ENCODE measurements at regions not wholly inside any gene's neighbourhood (a gene's known extent, or its start where the extent isn't known, plus 50 kb on each side); places are given as distances from the start of the nearest gene placed in this dataset.

DNA sequence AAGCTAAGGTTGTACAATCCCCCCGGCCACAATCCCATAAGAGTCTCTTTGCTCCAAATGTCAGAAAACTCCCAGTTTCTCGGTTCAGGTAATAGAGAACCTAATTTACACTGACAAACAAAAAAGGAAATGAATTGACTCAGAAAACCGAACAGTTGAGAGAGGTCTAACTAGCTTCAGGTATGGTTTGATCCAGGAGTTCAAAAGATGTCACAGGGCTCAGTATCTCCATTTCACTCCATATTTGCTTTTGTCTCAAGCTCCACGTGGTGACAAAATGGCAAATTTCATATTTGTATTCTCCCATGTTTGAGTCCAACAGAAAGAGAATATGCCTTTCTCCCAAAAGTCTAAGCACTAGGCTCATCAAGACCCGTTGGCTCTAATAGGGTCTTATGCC is 117.4 kb downstream of the AXIN2 start:
- H3K4me2 ChIP-seq (ENCODE audit: extremely low read depth, insufficient read depth, low read length) = no peak overlapping the region
- TF ChIP-seq, protein P1, sequence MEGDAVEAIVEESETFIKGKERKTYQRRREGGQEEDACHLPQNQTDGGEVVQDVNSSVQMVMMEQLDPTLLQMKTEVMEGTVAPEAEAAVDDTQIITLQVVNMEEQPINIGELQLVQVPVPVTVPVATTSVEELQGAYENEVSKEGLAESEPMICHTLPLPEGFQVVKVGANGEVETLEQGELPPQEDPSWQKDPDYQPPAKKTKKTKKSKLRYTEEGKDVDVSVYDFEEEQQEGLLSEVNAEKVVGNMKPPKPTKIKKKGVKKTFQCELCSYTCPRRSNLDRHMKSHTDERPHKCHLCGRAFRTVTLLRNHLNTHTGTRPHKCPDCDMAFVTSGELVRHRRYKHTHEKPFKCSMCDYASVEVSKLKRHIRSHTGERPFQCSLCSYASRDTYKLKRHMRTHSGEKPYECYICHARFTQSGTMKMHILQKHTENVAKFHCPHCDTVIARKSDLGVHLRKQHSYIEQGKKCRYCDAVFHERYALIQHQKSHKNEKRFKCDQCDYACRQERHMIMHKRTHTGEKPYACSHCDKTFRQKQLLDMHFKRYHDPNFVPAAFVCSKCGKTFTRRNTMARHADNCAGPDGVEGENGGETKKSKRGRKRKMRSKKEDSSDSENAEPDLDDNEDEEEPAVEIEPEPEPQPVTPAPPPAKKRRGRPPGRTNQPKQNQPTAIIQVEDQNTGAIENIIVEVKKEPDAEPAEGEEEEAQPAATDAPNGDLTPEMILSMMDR (conservative IDR thresholded peaks at IDR 0.05 in 1 of 2, IDR thresholded peaks at IDR 0.05 in 1 of 2; ENCODE audit: low read depth in 1 of 2, low read length in 2 of 2) = no peak

DNA sequence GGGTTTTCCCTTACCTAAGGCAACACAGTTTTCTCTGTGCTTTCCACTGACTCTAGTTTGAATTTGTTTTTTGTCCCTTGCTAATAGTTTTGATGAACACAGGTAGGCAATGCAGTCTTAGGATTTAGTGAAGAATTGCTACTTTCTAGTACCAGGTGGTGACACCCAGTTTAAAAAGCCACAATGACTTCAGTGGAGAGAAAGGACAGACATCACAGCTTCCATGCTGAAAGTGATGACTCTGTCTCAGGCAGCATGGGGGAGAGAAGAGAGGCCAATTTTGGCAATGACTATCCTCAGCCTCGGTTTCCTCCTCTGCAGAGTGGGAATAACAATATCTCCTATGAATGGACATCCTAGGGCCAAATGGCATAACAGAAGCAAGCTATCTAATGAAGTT is 118.8 kb downstream of the AXIN2 start:
- no peak overlapping the region for H3K9ac ChIP-seq (ENCODE audit: insufficient read depth, low read length)
- H3K36me3 ChIP-seq (ENCODE audit: control insufficient read depth, insufficient read depth, low read length) = no peaks in the 10 kb centered on the region
- no peak for DNase-seq (ENCODE audit: low read depth in 2 of 2)
- H3K27ac ChIP-seq (ENCODE audit: insufficient read depth, low read length) = no peak overlapping the region
- H3K79me2 ChIP-seq (ENCODE audit: control insufficient read depth, insufficient read depth, low read length) = no peaks in the 10 kb centered on the region
- H3K4me3 ChIP-seq (replicated peaks in 1 of 4; ENCODE audit: control extremely low read depth in 1 of 4, insufficient read depth in 1 of 4, low read depth in 3 of 4, low read length in 4 of 4) = no peak overlapping the region
- H3K9me3 ChIP-seq (ENCODE audit: control insufficient read depth, insufficient read depth, low read depth, low read length) = no peaks in the 10 kb centered on the region
- H4K20me1 ChIP-seq (ENCODE audit: control insufficient read depth, extremely low read depth, insufficient read depth, low read length) = no peaks in the 10 kb centered on the region
- no peaks in the 10 kb centered on the region for H3K4me1 ChIP-seq (ENCODE audit: control insufficient read depth, extremely low read depth, insufficient read depth, low read length)
- no peak overlapping the region for H2AFZ ChIP-seq (ENCODE audit: low read length)
- H3K4me2 ChIP-seq (ENCODE audit: extremely low read depth, insufficient read depth, low read length) = no peak overlapping the region
- H3K27me3 ChIP-seq (ENCODE audit: control insufficient read depth, insufficient read depth, low read length) = peaks cover 9% of the 10 kb centered on the region
- TF ChIP-seq, protein P1 (conservative IDR thresholded peaks at IDR 0.05 in 1 of 2, IDR thresholded peaks at IDR 0.05 in 1 of 2; ENCODE audit: low read depth in 1 of 2, low read length in 2 of 2) = no peak
- TF ChIP-seq EZH2 (IDR thresholded peaks at IDR 0.05; ENCODE audit: low read length, missing control alignments) = no peak

More for the DNA sequence above, 117.4 kb downstream of the AXIN2 start:
- Histone ChIP-seq H3K9ac (ENCODE audit: insufficient read depth, low read length) (no peak overlapping the region), H2AFZ (ENCODE audit: low read length) (no peak overlapping the region), H3K4me1 (ENCODE audit: control insufficient read depth, extremely low read depth, insufficient read depth, low read length) (no peaks in the 10 kb centered on the region), H3K79me2 (ENCODE audit: control insufficient read depth, insufficient read depth, low read length) (no peaks in the 10 kb centered on the region), H3K27me3 (ENCODE audit: control insufficient read depth, insufficient read depth, low read length) (peaks cover 9% of the 10 kb centered on the region), H3K4me3 (replicated peaks in 1 of 4; ENCODE audit: control extremely low read depth in 1 of 4, insufficient read depth in 1 of 4, low read depth in 3 of 4, low read length in 4 of 4) (no peak overlapping the region), H3K36me3 (ENCODE audit: control insufficient read depth, insufficient read depth, low read length) (no peaks in the 10 kb centered on the region), H3K27ac (ENCODE audit: insufficient read depth, low read length) (no peak overlapping the region), H3K9me3 (ENCODE audit: control insufficient read depth, insufficient read depth, low read depth, low read length) (no peaks in the 10 kb centered on the region), H4K20me1 (ENCODE audit: control insufficient read depth, extremely low read depth, insufficient read depth, low read length) (no peaks in the 10 kb centered on the region)
- no peak for DNase-seq (ENCODE audit: low read depth in 2 of 2)

DNA sequence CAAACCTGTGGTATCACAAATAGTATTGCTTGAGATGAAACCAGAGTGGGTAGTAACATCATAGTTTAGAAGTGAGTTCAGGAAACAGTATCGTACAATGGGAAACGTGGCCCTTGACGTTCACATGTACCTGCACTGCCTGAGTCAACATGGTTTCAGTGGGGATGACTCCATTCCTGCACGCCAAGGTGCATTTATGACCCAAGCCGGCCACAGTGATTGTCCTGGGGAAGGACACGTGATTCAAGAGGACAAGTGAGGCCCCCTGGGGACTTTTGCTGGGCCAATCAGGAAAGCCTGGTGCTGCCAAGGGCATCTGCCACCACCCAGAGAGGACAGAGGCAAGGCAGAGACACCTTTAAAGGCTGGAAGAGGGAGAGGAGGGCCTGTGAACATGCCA is 119.2 kb downstream of the AXIN2 start:
- no peak overlapping the region for H3K4me2 ChIP-seq (ENCODE audit: extremely low read depth, insufficient read depth, low read length)
- H2AFZ ChIP-seq (ENCODE audit: low read length) = no peak overlapping the region
- H3K9me3 ChIP-seq (ENCODE audit: control insufficient read depth, insufficient read depth, low read depth, low read length) = no peaks in the 10 kb centered on the region
- H4K20me1 ChIP-seq (ENCODE audit: control insufficient read depth, extremely low read depth, insufficient read depth, low read length) = no peaks in the 10 kb centered on the region
- H3K9ac ChIP-seq (ENCODE audit: insufficient read depth, low read length) = no peak overlapping the region
- H3K27me3 ChIP-seq (ENCODE audit: control insufficient read depth, insufficient read depth, low read length) = peaks cover 9% of the 10 kb centered on the region
- H3K4me3 ChIP-seq (replicated peaks in 1 of 4; ENCODE audit: control extremely low read depth in 1 of 4, insufficient read depth in 1 of 4, low read depth in 3 of 4, low read length in 4 of 4) = no peak overlapping the region
- H3K4me1 ChIP-seq (ENCODE audit: control insufficient read depth, extremely low read depth, insufficient read depth, low read length) = no peaks in the 10 kb centered on the region
- no peak overlapping the region for H3K27ac ChIP-seq (ENCODE audit: insufficient read depth, low read length)
- no peak for DNase-seq (ENCODE audit: low read depth in 2 of 2)
- TF ChIP-seq, protein P1 (conservative IDR thresholded peaks at IDR 0.05 in 1 of 2, IDR thresholded peaks at IDR 0.05 in 1 of 2; ENCODE audit: low read depth in 1 of 2, low read length in 2 of 2) = no peak
- no peak for TF ChIP-seq EZH2 (IDR thresholded peaks at IDR 0.05; ENCODE audit: low read length, missing control alignments)
- H3K79me2 ChIP-seq (ENCODE audit: control insufficient read depth, insufficient read depth, low read length) = no peaks in the 10 kb centered on the region
- H3K36me3 ChIP-seq (ENCODE audit: control insufficient read depth, insufficient read depth, low read length) = no peaks in the 10 kb centered on the region

All from fibroblast of lung (primary cell).